Ovary (tissue), 7 donors: ENCODE measurements at regions not wholly inside any gene's neighbourhood (a gene's known extent, or its start where the extent isn't known, plus 50 kb on each side); places are given as distances from the start of the nearest gene placed in this dataset.
A peak's percentile ranks its signal among the peaks of the same experiment; 100 is the strongest.

Experiments
- DNase-seq, 5 donors: peaks; one replicate each; pipeline ENCODE4 v3.0.0-alpha.2; 2019 to 2020
- H3K27ac ChIP-seq, 2 donors: fragments of 200-600 bp; one replicate each; pipeline versions ENCODE4 v1.5.1 to v1.8.0; 2019 to 2022
- H3K27me3 ChIP-seq: fragments of 200-600 bp; one replicate; pipeline ENCODE4 v1.8.0; 2022
- H3K36me3 ChIP-seq: fragments of 200-600 bp; sonication (generic); one replicate; pipeline ENCODE4 v1.5.1; 2019
- H3K4me1 ChIP-seq: one replicate; pipeline ENCODE4 v1.8.1; 2013; ENCODE audit warnings: mild to moderate bottlenecking, moderate library complexity; ENCODE audit not compliant: insufficient read depth
- H3K4me3 ChIP-seq: fragments of 200-600 bp; sonication (generic); one replicate; pipeline ENCODE4 v1.5.1; 2017
- H3K9me3 ChIP-seq, 2 donors: fragments of 200-600 bp in 1 of 2; sonication (generic) in 1 of 2; one replicate each; pipeline versions ENCODE4 v1.5.1 to v1.8.1; 2013 to 2019; ENCODE audit warnings: mild to moderate bottlenecking in 1 of 2, moderate library complexity in 1 of 2
- CTCF ChIP-seq, 3 donors: fragments of 450-650 bp in 2 of 3; fragments of 200-600 bp in 1 of 3; IDR thresholded peaks; one replicate each; pipeline versions ENCODE4 v1.5.1 to v1.8.0; 2016 to 2022; ENCODE audit warnings: antibody characterized with exemption in 3 of 3, mild to moderate bottlenecking in 1 of 3
- EP300 ChIP-seq: sonication (generic); formaldehyde crosslinking; IDR thresholded peaks from one replicate; pipeline ENCODE4 v1.6.1; 2017; ENCODE audit warnings: antibody characterized with exemption
- POLR2A ChIP-seq: fragments of 450-650 bp; IDR thresholded peaks from one replicate; pipeline ENCODE4 v1.6.1; 2017; ENCODE audit warnings: antibody characterized with exemption, mild to moderate bottlenecking, moderate library complexity
- WGBS, 3 donors: extraction: QIAGEN DNeasy Blood & Tissue Kit in 1 of 3; methylation state at CpG; one replicate each; pipeline versions ENCODE4 v1.1.5 to v1.1.7; 2013 to 2017; 5-methylcytosine and 5-hydroxymethylcytosine counted together
- intact Hi-C, 4 donors: fragments of 100-400 bp; cut with DNase I; formaldehyde crosslinking; loops; one replicate each; pipeline versions ENCODE4 v1.11.0 to v1.15.1; 2022 to 2023
- donor health status: DM: no; HTN: no; CAD: no; lungs with moderate emphysema.
- donor health status: DM: no; HTN: no; CAD: no.
- donor health status: Bipolar disorder and iron deficiency.
- donor health status: DM: no; HTN: no; CAD: no.
- donor health status: DM: yes; HTN: yes; CAD: no.

DNA sequence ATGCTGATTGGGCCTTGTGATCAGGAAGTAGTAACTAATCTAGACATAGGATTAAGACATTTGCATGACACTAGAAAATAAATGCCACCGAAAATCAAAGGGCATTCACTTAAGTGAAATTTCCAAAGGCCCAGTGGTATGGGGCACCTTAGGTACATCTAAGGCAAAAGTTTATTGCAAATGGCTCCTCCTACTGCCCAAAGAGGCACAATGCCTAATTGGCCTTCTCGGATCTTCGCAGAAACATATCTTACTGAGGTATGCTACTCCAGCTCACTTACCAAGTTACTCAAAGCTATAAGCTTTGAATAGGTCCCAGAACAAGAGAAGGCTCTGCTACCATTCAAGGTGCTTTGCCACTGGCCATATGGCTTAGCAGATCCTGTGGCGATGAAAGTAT lies 174.8 kb upstream of the CXCL13 start:
- Histone ChIP-seq H3K9me3 (no peaks in the 10 kb centered on the region), H3K36me3 (no peaks in the 10 kb centered on the region), H3K4me3 (no peak overlapping the region), H3K4me1 (peaks cover 8% of the 10 kb centered on the region), H3K27ac (no peak overlapping the region), H3K27me3 (no peaks in the 10 kb centered on the region)
- DNase-seq = no peak
- WGBS, 3 donors = 87 to 95% (median 89%) methylated on average over 4 of the region's 4 CpGs
- intact Hi-C loops = no loop called here
- TF ChIP-seq EP300 (no peak), CTCF (IDR thresholded peaks at IDR 0.05) (no peak), POLR2A (no peak)

DNA sequence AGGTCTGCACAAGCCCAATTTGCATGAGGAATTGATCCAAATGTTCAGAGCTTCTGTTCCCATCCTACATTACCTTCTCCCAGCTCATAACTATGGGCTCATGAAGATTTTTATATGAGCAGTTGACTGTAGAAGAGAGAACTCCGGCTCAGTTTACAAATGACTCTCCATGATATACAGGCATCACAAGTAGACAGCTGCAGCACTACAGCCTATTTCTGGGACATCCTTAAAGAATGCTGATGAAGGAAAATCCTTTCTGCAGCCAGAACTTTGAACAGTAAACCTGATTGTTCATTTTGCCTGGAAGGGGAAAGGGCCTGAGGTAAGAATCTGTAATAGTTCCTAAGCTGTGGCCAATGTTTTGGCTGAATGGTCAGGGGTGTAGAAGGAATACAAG lies 174.1 kb upstream of the CXCL13 start:
- Histone ChIP-seq H3K4me1 (peaks cover 12% of the 10 kb centered on the region), H3K27ac (no peak overlapping the region), H3K4me3 (no peak overlapping the region), H3K27me3 (no peaks in the 10 kb centered on the region), H3K9me3 (no peaks in the 10 kb centered on the region), H3K36me3 (no peaks in the 10 kb centered on the region)
- DNase-seq = no peak
- no peak for TF ChIP-seq CTCF (IDR thresholded peaks at IDR 0.05)
- TF ChIP-seq POLR2A = no peak
- WGBS, 3 donors = 78 to 94% (median 92%) methylated on average over 1 of the region's 1 CpG
- intact Hi-C loops = no loop called here

- DNase-seq = no peak
- no peaks in the 10 kb centered on the region for H3K27me3 ChIP-seq
- H3K4me3 ChIP-seq = no peak overlapping the region
- TF ChIP-seq EP300 (no peak), CTCF (IDR thresholded peaks at IDR 0.05) (no peak), POLR2A (no peak)
- peaks cover 12% of the 10 kb centered on the region for H3K4me1 ChIP-seq
- no peaks in the 10 kb centered on the region for H3K36me3 ChIP-seq
- WGBS, 3 donors = 49 to 62% (median 58%) methylated on average over 3 of the region's 3 CpGs
- intact Hi-C loops = no loop called here
- no peaks in the 10 kb centered on the region for H3K9me3 ChIP-seq
- H3K27ac ChIP-seq = no peak overlapping the region
Observed at GRCh38 chr4:77432717-77433417, 172.8 kb upstream of the CXCL13 start.

GRCh38 chr4:77433418-77433733 lies 172.2 kb upstream of the CXCL13 start:
- Histone ChIP-seq H3K9me3 (no peaks in the 10 kb centered on the region), H3K4me3 (no peak overlapping the region), H3K27ac (no peak overlapping the region), H3K27me3 (no peaks in the 10 kb centered on the region), H3K4me1 (peaks cover 12% of the 10 kb centered on the region), H3K36me3 (no peaks in the 10 kb centered on the region)
- intact Hi-C loops = no loop called here
- WGBS, 3 donors = 3 to 13% (median 8%) methylated on average over 2 of the region's 2 CpGs
- TF ChIP-seq POLR2A (no peak), CTCF (IDR thresholded peaks at IDR 0.05) (peak in 1 of 3 donors; percentile 11)
- DNase-seq = no peak
